Amniotic stem cell (primary cell): ENCODE measurements at regions not wholly inside any gene's neighbourhood (a gene's known extent, or its start where the extent isn't known, plus 50 kb on each side); places are given as distances from the start of the nearest gene placed in this dataset.
"Not testable (repeated sequence)": the region's sequence is repeated elsewhere in the genome, so short reads cannot be mapped to it uniquely, and the experiment has no call there.

Experiments used
- DNase-seq: peaks from one replicate; lab custom pipeline; 2025; lab: John Stamatoyannopoulos, UW

GRCh38 chr2:199216253-199216652 is 241.5 kb downstream of the SATB2 start:
- DNase-seq = no peak

- no peak for DNase-seq
Observed at GRCh38 chr2:199207011-199207410, 250.7 kb downstream of the SATB2 start.

DNA sequence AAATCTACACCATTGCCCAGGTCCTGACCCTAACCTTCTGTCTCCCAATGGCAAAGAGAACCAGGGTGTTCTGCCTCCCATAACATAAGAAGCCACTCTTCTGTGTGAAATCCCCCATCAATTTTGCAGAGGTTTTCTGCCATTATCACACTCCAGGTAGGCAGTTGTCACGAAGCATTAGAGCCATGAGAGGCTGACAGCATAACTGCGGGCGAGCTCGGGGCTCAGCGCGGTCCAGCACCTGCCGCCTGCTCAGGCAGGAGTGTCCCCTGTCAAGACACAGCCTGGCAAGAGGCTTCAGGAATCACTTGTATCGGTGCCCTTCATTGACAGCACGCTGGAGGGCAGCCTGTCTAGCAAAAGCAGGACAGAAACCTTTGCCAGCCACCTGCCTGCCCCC is 251.2 kb downstream of the SATB2 start:
- no peak for DNase-seq

DNA sequence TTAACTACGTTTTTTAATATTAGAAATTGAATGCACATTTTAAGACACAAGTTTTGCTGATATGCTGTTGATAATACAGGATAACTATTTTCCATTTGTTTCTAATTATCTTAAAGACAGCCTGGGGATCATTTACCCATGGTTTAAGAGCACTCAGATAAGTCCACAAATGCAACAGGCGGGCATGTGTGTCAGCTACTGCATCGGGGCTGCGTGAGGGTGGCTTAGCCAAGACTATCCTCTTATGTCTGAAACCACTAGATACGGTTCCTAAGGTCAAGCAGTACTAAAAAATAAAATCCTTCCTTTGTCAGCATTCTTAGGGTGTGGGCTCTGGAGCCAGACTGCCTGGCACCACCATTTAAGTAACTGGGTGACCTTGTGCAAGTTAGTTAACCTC is 254.8 kb downstream of the SATB2 start:
- DNase-seq = no peak

GRCh38 chr2:199201539-199201938 is 256.2 kb downstream of the SATB2 start:
- DNase-seq = no peak

- no peak for DNase-seq
Observed at GRCh38 chr2:199199797-199200196, 257.9 kb downstream of the SATB2 start.

DNA sequence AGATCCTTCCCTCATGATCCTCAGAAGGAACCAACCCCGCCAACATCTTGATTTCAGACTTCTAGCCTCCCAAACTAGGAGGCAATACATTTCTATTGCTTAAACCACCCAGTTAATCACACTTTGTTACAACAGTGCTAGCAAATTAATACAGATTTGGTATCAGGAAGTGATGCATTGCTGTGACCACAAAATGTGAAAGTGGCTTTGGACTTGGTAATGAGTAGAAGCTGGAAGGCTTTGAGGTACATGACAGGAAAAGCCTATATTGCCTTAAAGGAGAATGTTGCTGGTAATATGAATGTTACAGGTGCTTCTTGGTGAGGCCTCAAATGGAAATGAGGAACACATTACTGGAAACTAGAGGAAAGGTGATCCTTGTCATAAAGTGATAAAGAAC is 260.3 kb downstream of the SATB2 start:
- DNase-seq = no peak

- no peak for DNase-seq
Observed at GRCh38 chr2:199196686-199197085, 261.1 kb downstream of the SATB2 start.

GRCh38 chr2:199195927-199196502 is 261.7 kb downstream of the SATB2 start:
- no peak for DNase-seq

DNA sequence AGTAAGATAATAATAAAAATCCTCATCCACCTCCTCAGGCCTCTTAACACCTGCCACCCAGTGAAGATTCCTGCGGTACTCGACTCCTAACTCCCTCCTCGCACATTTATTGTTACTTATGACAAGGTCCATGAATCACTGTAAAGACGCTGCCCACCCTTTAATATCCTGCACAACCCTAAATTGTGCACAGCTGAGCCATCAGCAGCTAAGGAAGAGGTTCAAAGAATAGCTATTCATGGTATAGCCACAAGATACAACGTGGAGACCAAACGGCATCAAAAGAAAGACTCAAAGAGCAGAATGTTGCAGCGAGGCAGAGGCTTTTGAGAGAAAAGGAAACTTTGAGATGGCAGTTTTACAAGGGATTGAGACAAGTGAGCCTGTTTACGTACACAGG is 266.3 kb downstream of the SATB2 start:
- DNase-seq = no peak

DNA sequence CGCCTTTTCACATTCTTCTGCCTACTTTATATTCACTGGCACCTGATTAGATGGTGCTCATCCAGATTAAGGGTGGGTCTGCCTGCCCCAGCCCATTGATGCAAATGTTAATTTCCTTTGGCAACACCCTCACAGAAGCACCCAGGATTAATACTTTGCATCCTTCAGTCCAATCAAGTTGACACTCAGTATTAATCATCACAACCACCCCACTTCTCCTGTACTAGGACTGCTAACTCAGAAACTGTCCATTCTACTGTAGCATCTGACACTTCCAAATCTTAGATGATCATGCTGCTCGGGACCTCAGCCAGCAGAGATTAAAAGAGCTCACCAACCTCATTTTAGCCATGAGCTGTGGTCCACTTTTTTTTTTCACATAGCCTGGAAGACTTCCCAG is 268.5 kb downstream of the SATB2 start:
- no peak for DNase-seq

GRCh38 chr2:199186301-199186751 is 271.4 kb downstream of the SATB2 start:
- no peak for DNase-seq

DNA sequence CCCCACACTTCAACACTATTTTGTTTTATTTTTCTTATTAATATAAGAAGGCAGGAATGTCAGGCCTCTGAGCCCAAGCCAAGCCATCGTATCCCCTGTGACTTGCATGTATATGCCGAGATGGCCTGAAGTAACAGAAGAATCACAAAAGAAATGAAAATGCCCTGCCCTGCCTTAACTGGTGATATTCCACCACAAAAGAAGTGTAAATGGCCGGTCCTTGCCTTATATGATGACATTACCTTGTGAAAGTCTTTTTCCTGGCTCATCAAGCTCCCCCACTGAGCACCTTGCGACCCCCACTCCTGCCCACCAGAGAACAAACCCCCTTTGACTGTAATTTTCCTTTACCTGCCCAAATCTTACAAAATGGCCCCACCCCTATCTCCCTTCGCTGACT is 272.6 kb downstream of the SATB2 start:
- not testable (repeated sequence) for DNase-seq

- DNase-seq = no peak
Observed at GRCh38 chr2:199163613-199164458, 293.9 kb downstream of the SATB2 start.

DNA sequence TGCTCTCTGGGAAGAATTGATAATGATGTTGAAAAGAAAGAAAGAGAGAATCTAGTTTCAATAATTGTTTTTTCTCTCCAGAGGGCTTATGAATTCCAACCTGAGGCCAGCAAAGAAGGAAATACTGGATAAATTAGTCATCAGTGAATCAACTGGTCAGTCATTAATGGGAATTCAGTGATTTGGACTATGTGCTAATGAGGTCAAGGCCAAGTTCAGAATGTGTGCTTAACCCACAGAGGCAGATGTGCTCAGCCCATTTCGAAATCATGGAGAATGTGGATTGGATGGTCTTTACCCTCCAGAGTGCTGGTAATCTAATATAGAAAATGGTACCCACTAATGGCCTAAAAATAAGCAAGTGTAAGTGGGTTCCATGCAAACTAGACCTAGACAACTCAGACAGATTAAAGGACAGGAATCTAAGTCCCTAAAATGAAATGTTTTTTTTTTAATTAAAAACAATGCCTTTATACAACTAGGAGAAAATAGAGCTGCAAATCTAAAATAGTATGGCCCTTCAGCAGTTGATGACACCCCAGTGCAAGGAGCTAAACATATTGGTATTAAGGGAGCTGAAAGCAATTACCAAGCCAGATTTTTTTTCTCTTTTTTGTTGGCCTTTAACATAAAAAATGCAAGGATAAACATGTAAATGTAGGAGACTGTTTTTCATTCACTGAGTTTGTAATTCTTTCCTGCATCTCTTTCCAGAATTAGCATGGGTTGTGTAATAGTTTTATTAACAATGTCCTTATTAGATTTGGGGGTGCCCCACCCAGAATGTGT is 296.9 kb downstream of the SATB2 start:
- DNase-seq = no peak

DNA sequence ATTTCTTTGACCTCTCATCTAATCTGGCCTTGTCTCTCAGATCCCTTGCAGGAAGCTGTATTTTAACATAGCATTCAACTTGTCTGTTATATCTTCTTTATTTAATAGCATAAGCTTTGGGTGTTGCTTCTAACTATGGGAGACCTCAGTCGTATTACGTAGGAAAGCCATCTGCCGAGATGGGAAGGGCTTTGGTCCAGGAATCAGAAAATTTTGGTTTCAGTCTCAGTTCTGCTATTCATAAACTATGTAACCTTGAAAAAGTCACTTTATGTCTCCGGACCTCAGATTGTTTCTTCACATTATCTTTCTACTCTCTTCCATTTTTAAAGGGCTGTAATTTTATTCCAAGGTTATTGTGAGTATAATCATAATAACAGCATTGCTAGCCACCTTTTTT is 297.7 kb downstream of the SATB2 start:
- no peak for DNase-seq

GRCh38 chr2:199148076-199148845 is 309.5 kb downstream of the SATB2 start:
- no peak for DNase-seq

- no peak for DNase-seq
Observed at GRCh38 chr2:199147216-199147615, 310.5 kb downstream of the SATB2 start.

GRCh38 chr2:199144546-199144945 is 313.2 kb downstream of the SATB2 start:
- no peak for DNase-seq

DNA sequence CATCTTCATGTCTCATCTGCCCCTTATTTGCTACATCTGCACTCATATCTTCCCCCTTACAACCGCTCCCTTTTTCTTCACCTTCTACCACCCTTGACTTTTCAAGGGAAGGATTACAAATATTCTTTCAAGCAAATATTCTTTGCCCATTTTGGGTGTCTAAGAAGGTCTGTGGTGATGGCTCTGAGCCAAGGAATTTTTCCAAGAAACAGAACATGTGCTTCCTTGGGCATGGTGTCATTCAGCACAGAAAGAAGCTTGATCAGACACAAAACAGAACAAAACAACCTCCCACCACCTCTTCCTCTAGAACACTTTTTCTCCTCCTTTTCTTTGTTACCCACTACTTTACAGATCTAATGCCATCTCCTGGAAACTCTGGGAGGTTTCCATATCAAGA is 313.7 kb downstream of the SATB2 start:
- DNase-seq = no peak

DNA sequence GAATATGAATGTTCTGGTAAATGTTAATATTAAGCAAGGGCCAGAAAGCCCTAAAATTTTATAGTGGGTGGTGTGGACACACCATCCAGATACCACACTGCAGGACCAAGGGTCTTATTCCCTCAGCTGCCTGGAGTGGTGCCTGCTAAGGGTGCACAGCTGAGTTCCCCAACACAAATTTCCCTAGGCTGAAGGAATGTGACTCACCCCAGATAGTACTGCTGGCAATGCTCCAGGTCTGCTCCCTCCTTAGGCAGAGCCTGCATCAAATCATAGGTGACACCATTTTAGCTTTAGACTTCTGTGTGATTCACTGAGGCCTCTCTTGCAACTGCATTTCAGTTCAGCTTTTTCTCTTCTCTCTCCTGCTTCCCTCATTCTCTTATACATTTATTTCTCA is 321.1 kb downstream of the SATB2 start:
- peak; percentile 33 for DNase-seq

DNA sequence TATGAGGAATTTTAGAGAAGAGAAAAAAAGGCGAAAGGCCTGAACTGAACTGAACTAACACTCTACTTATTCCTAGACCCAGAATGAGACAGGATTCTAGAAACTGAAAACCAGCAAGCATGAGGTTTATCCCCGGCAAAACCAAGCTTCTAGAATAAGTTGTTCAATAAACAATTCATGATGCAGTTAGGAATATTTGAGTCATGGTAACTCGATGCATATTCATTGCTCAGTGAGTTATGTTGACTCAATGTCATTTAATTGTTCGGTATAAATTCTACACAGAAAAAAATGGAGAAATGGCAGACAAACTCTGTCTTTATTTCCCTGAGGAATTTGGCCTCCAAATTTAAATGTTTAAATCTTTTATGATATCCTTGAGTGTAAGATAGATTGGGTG is 321.5 kb downstream of the SATB2 start:
- no peak for DNase-seq
